ENCODE measurements at regions not wholly inside any gene's neighbourhood (a gene's known extent, or its start where the extent isn't known, plus 50 kb on each side); places are given as distances from the start of the nearest gene placed in this dataset.

DNA sequence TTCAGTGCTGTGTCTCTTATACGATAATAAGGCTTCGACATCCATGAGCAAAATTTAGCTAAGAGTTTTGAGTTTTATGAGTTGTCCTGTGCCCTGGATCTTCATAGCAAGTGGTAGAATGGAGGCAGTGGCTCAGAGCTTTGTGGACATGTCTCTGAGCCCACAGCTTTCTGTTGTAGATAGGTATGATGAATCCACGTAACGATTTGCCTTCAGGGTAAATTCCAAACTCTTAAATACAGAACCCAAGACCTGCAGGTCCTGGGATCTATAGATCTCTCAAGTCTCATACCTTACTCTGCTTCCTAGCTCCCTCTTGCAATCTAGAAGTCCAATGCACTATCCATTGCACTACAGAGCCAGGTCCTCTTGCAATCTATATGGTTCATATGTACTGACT, 59.5 kb upstream of the TLE4 start:
- TF ChIP-seq, protein P1, sequence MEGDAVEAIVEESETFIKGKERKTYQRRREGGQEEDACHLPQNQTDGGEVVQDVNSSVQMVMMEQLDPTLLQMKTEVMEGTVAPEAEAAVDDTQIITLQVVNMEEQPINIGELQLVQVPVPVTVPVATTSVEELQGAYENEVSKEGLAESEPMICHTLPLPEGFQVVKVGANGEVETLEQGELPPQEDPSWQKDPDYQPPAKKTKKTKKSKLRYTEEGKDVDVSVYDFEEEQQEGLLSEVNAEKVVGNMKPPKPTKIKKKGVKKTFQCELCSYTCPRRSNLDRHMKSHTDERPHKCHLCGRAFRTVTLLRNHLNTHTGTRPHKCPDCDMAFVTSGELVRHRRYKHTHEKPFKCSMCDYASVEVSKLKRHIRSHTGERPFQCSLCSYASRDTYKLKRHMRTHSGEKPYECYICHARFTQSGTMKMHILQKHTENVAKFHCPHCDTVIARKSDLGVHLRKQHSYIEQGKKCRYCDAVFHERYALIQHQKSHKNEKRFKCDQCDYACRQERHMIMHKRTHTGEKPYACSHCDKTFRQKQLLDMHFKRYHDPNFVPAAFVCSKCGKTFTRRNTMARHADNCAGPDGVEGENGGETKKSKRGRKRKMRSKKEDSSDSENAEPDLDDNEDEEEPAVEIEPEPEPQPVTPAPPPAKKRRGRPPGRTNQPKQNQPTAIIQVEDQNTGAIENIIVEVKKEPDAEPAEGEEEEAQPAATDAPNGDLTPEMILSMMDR (IDR thresholded peaks at IDR 0.05; ENCODE audit: low read length), result no peak
- TF ChIP-seq EZH2 (optimal IDR thresholded peaks at IDR 0.05; ENCODE audit: low read depth, low read length), result no peak
